SU-DHL-6 (cell line): ENCODE measurements at regions not wholly inside any gene's neighbourhood (a gene's known extent, or its start where the extent isn't known, plus 50 kb on each side); places are given as distances from the start of the nearest gene placed in this dataset.

Experiments used
- H2AFZ ChIP-seq: fragments of 200-600 bp; sonication (generic); 2 replicates; pipeline ENCODE4 v1.6.1; 2014; ENCODE audit warnings: low read depth, mild to moderate bottlenecking, moderate library complexity, mixed read lengths, antibody characterized with exemption, low read length; ENCODE audit not compliant: severe bottlenecking
- H3F3A ChIP-seq: fragments of 200-600 bp; shearing (Covaris generic); 2 replicates; pipeline ENCODE4 v1.6.0; 2016; ENCODE audit warnings: antibody characterized with exemption, mild to moderate bottlenecking; ENCODE audit not compliant: insufficient read depth
- H3K27ac ChIP-seq: fragments of 200-600 bp; sonication (generic); 2 replicates; pipeline ENCODE4 v1.5.1; 2016; ENCODE audit warnings: low read depth, mild to moderate bottlenecking, low read length, moderate library complexity, mixed read lengths
- H3K27me3 ChIP-seq: fragments of 200-600 bp; sonication (generic), shearing (Covaris generic); 2 replicates; pipeline ENCODE4 v1.6.0; 2014; ENCODE audit warnings: mild to moderate bottlenecking, low read length
- H3K36me3 ChIP-seq: fragments of 200-600 bp; sonication (generic); 2 replicates; pipeline ENCODE4 v1.6.1; 2014; ENCODE audit warnings: mild to moderate bottlenecking, low read length, mixed read lengths
- H3K4me2 ChIP-seq: fragments of 300-600, 200-600 bp; shearing (Covaris generic), sonication (generic); 2 replicates; pipeline ENCODE4 v1.6.0; 2014; ENCODE audit warnings: low read length, low read depth, mild to moderate bottlenecking; ENCODE audit not compliant: poor library complexity, severe bottlenecking
- H3K4me3 ChIP-seq: fragments of 200-600 bp; sonication (generic); 2 replicates; pipeline ENCODE4 v1.5.1; 2014; ENCODE audit warnings: antibody characterized with exemption, low read length, mild to moderate bottlenecking, mixed read lengths; ENCODE audit not compliant: insufficient read depth, poor library complexity, severe bottlenecking
- H3K79me2 ChIP-seq: fragments of 200-600 bp; sonication (generic); 2 replicates; pipeline ENCODE4 v1.6.1; 2014; ENCODE audit warnings: mild to moderate bottlenecking, low read length, moderate library complexity; ENCODE audit not compliant: insufficient read depth
- H3K9ac ChIP-seq: fragments of 200-600 bp; sonication (generic); 2 replicates; pipeline ENCODE4 v1.7.0; 2014; ENCODE audit warnings: mild to moderate bottlenecking, low read length
- H3K9me2 ChIP-seq: fragments of 200-600 bp; sonication (generic); replicated peaks from 2 replicates; pipeline ENCODE4 v1.6.1; 2014; ENCODE audit warnings: low read length; ENCODE audit not compliant: insufficient read depth
- H3K9me3 ChIP-seq: fragments of 200-600 bp; sonication (generic); 2 replicates; pipeline ENCODE4 v1.6.1; 2014; ENCODE audit warnings: low read length, mixed read lengths; ENCODE audit not compliant: insufficient read depth
- H4K20me1 ChIP-seq: fragments of 200-600 bp; sonication (generic); 2 replicates; pipeline ENCODE4 v1.6.1; 2014; ENCODE audit warnings: low read depth, mild to moderate bottlenecking, antibody characterized with exemption, low read length, moderate library complexity, mixed read lengths
- CTCF ChIP-seq: fragments of 200-600 bp; sonication (generic); IDR thresholded peaks from one replicate; pipeline ENCODE4 v1.5.1; 2017; ENCODE audit warnings: antibody characterized with exemption, mild to moderate bottlenecking, low read length, moderate library complexity; ENCODE audit not compliant: insufficient read depth, poor library complexity, severe bottlenecking
- EZH2phosphoT487 ChIP-seq: fragments of 200-600 bp; sonication (generic), shearing (Covaris generic); conservative IDR thresholded peaks from 2 replicates; pipeline ENCODE4 v1.6.1; 2018; ENCODE audit warnings: mild to moderate bottlenecking, antibody characterized with exemption, low read length, moderate library complexity, mixed read lengths

GRCh38 chr5:27353970-27354369 lies 315.6 kb upstream of the CDH9 start:
- Histone ChIP-seq H3K79me2 (no peaks in the 10 kb centered on the region), H3K9ac (no peak overlapping the region), H3K9me2 (no peaks in the 10 kb centered on the region), H3K4me3 (no peak overlapping the region), H4K20me1 (no peaks in the 10 kb centered on the region), H2AFZ (no peak overlapping the region), H3K27ac (no peak overlapping the region), H3K27me3 (no peaks in the 10 kb centered on the region), H3K9me3 (no peaks in the 10 kb centered on the region), H3K4me2 (no peak overlapping the region), H3K36me3 (no peaks in the 10 kb centered on the region), H3F3A (no peaks in the 10 kb centered on the region; the same call in 1 of the 2 replicates)
- TF ChIP-seq CTCF: no peak

- no peaks in the 10 kb centered on the region for H3K36me3 ChIP-seq
- H3K9ac ChIP-seq: no peak overlapping the region
- TF ChIP-seq CTCF: no peak
- TF ChIP-seq EZH2phosphoT487: no peak
- no peaks in the 10 kb centered on the region; the same call in 1 of the 2 replicates for H3F3A ChIP-seq
- no peaks in the 10 kb centered on the region for H3K27me3 ChIP-seq
- H3K27ac ChIP-seq: no peak overlapping the region
- no peaks in the 10 kb centered on the region for H4K20me1 ChIP-seq
- no peak overlapping the region for H3K4me3 ChIP-seq
- no peak overlapping the region for H3K4me2 ChIP-seq
- no peak overlapping the region for H2AFZ ChIP-seq
- H3K9me3 ChIP-seq: no peaks in the 10 kb centered on the region
- no peaks in the 10 kb centered on the region for H3K79me2 ChIP-seq
- no peaks in the 10 kb centered on the region for H3K9me2 ChIP-seq
Observed at GRCh38 chr5:27353540-27353939, 315.2 kb upstream of the CDH9 start.

- Histone ChIP-seq H4K20me1 (no peaks in the 10 kb centered on the region), H3K36me3 (no peaks in the 10 kb centered on the region), H3K4me2 (no peak overlapping the region), H3K79me2 (no peaks in the 10 kb centered on the region), H3K27ac (no peak overlapping the region), H3F3A (no peaks in the 10 kb centered on the region), H3K4me3 (no peak overlapping the region), H3K27me3 (no peaks in the 10 kb centered on the region), H2AFZ (peak overlapping the region; percentile 34), H3K9me2 (no peaks in the 10 kb centered on the region), H3K9me3 (no peaks in the 10 kb centered on the region), H3K9ac (no peak overlapping the region)
- no peak for TF ChIP-seq CTCF
- no peak for TF ChIP-seq EZH2phosphoT487
Observed at GRCh38 chr5:27341342-27341741, 303.0 kb upstream of the CDH9 start.

DNA sequence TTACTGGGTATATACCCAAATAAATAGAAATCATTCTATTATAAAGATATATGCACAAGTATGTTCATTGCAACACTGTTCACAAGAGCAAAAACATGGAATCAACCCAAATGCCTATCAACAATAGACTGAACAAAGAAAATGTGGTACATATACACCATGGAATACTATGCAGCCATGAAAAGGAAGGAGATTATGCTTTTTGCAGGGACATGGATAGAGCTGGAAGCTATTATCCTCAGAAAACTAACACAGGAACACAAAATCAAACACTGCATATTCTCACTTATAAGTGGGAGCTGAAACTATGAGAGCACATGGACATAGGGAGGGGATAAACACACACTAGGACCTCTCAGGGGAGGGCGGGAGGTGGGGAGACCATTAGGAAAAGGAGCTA lies 298.4 kb upstream of the CDH9 start:
- no peaks in the 10 kb centered on the region for H3F3A ChIP-seq
- H3K79me2 ChIP-seq: no peaks in the 10 kb centered on the region
- H3K4me2 ChIP-seq: no peak overlapping the region
- H3K4me3 ChIP-seq: no peak overlapping the region
- no peaks in the 10 kb centered on the region for H4K20me1 ChIP-seq
- H3K27ac ChIP-seq: no peak overlapping the region
- no peak overlapping the region for H3K9ac ChIP-seq
- H3K9me2 ChIP-seq: no peaks in the 10 kb centered on the region
- no peak for TF ChIP-seq EZH2phosphoT487
- TF ChIP-seq CTCF: no peak
- H3K27me3 ChIP-seq: no peaks in the 10 kb centered on the region
- H3K36me3 ChIP-seq: no peaks in the 10 kb centered on the region
- no peak overlapping the region for H2AFZ ChIP-seq
- H3K9me3 ChIP-seq: no peaks in the 10 kb centered on the region
